ENCODE measurements at regions not wholly inside any gene's neighbourhood (a gene's known extent, or its start where the extent isn't known, plus 50 kb on each side); places are given as distances from the start of the nearest gene placed in this dataset.

DNA sequence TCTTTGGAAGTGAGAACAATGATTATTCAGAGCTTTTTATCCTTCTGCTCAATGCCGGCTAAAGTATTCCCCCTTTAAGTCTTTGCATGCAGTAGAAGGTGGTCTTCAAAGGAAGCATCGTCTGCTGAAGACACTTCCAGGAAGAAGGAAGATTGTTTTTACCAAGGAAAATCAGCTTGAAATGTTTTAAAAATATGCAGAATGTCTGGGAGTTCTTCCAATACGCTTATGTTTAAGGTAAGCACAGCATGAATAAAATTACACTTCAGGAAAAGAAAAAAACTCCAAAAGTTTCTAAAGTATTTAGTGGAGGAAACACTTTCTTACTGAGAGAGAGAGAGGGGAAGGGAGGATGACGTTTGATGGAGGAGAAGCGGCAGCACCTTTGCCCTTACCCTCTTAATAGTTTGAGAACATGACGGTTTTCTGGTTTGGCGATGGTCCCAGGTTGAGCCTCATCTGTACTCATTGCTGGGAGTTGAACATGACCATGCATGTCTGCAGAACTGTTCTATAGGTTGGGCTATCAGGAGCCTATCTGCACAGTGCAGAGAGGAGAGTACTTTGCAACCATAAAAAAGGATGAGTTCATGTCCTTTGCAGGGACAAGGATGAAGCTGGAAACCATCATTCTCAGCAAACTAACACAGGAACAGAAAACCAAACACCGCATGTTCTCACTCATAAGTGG, 338.1 kb downstream of the ACTR3B start (continued):
- no peak for TF ChIP-seq FOXM1 (CRISPR knock-in tag; IDR thresholded peaks at IDR 0.05)
- no peak for TF ChIP-seq RORA (CRISPR knock-in tag; IDR thresholded peaks at IDR 0.05)
- TF ChIP-seq LRRFIP1 (CRISPR knock-in tag; conservative IDR thresholded peaks at IDR 0.05): no peak

GRCh38 chr7:153099235-153099634, 339.7 kb downstream of the ACTR3B start:
- intact Hi-C loops (cut with micrococcal nuclease; ENCODE audit: unreplicated experiment): no loop called here
- no peak for ATAC-seq

More at GRCh38 chr7:153099235-153099634, 339.7 kb downstream of the ACTR3B start:
- H3K9me3 ChIP-seq (ENCODE audit: low read length): no peaks in the 10 kb centered on the region
- no peaks in the 10 kb centered on the region for H3K4me1 ChIP-seq (ENCODE audit: insufficient read depth, low read length)
- FAIRE-seq (no peak), DNase-seq (ENCODE audit: low spot score) (no peak)
- no peak for TF ChIP-seq DZIP1 (CRISPR knock-in tag; IDR thresholded peaks at IDR 0.05)
- TF ChIP-seq, protein P1, sequence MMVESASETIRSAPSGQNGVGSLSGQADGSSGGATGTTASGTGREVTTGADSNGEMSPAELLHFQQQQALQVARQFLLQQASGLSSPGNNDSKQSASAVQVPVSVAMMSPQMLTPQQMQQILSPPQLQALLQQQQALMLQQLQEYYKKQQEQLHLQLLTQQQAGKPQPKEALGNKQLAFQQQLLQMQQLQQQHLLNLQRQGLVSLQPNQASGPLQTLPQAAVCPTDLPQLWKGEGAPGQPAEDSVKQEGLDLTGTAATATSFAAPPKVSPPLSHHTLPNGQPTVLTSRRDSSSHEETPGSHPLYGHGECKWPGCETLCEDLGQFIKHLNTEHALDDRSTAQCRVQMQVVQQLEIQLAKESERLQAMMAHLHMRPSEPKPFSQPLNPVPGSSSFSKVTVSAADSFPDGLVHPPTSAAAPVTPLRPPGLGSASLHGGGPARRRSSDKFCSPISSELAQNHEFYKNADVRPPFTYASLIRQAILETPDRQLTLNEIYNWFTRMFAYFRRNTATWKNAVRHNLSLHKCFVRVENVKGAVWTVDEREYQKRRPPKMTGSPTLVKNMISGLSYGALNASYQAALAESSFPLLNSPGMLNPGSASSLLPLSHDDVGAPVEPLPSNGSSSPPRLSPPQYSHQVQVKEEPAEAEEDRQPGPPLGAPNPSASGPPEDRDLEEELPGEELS (CRISPR knock-in tag; IDR thresholded peaks at IDR 0.05): no peak
- no peak for TF ChIP-seq HHEX (CRISPR knock-in tag; IDR thresholded peaks at IDR 0.05)
- no peak for TF ChIP-seq ZNF33B (CRISPR knock-in tag; IDR thresholded peaks at IDR 0.05)
- no peak for TF ChIP-seq TCF7 (IDR thresholded peaks at IDR 0.05; ENCODE audit: low read depth)
- no peak for TF ChIP-seq HNRNPLL (IDR thresholded peaks at IDR 0.05; ENCODE audit: low read depth, low read length, poor library complexity, severe bottlenecking)
- no peak for TF ChIP-seq MBNL3 (CRISPR knock-in tag; conservative IDR thresholded peaks at IDR 0.05)
- TF ChIP-seq, protein P2, sequence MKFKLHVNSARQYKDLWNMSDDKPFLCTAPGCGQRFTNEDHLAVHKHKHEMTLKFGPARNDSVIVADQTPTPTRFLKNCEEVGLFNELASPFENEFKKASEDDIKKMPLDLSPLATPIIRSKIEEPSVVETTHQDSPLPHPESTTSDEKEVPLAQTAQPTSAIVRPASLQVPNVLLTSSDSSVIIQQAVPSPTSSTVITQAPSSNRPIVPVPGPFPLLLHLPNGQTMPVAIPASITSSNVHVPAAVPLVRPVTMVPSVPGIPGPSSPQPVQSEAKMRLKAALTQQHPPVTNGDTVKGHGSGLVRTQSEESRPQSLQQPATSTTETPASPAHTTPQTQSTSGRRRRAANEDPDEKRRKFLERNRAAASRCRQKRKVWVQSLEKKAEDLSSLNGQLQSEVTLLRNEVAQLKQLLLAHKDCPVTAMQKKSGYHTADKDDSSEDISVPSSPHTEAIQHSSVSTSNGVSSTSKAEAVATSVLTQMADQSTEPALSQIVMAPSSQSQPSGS (CRISPR knock-in tag; IDR thresholded peaks at IDR 0.05): no peak
- ChIA-PET POLR2A (no interaction called here), CTCF (ENCODE audit: low intra/inter-chr PET ratio, low total read pairs) (no interaction called here)
- no peaks in the 10 kb centered on the region for H4K20me1 ChIP-seq (ENCODE audit: insufficient read depth, low read length)
- no peak overlapping the region for H3K4me2 ChIP-seq (ENCODE audit: low read depth, low read length)
- H2AFZ ChIP-seq (ENCODE audit: low read length): no peak overlapping the region
- no TSS peak for BruUV-seq (replicated peaks)
- WGBS (ENCODE audit: low lambda C conversion rate): 13% methylated on average over 4 of the region's 8 CpGs
- no peak overlapping the region for H3K9ac ChIP-seq (ENCODE audit: insufficient read depth, low read depth, low read length)
- H3K27me3 ChIP-seq (ENCODE audit: control insufficient read depth in 1 of 2, insufficient read depth in 2 of 2, low read length in 2 of 2): peaks cover 0 to 7% of the 10 kb centered on the region in 2 experiments; a peak in 2 of 5 replicates
- no peak overlapping the region for H3K4me3 ChIP-seq (replicated peaks in 1 of 3; ENCODE audit: insufficient read depth in 1 of 3, low read depth in 2 of 3, low read length in 3 of 3)
- in situ Hi-C loops (cut with HindIII; ENCODE audit: extremely low pct_ligation_motif_present, low pct_unique_long_range_greater_than_20kb): no loop called here
- no peaks in the 10 kb centered on the region for H3K36me3 ChIP-seq (replicated peaks in 1 of 2; ENCODE audit: control insufficient read depth in 1 of 2, insufficient read depth in 2 of 2, low read length in 2 of 2)
- no peak overlapping the region for H3K27ac ChIP-seq (ENCODE audit: extremely low read length, insufficient read depth, low read length)
- H3K79me2 ChIP-seq (ENCODE audit: insufficient read depth, low read length): no peaks in the 10 kb centered on the region
